ENCODE measurements at regions not wholly inside any gene's neighbourhood (a gene's known extent, or its start where the extent isn't known, plus 50 kb on each side); places are given as distances from the start of the nearest gene placed in this dataset.

GRCh38 chr5:135279328-135279727, 119.7 kb downstream of the MACROH2A1 start:
- DNase-seq (ENCODE audit: low read depth in 2 of 2): no peak
- TF ChIP-seq CTCF (IDR thresholded peaks at IDR 0.05; ENCODE audit: low read depth, low read length): no peak
- H3K4me3 ChIP-seq (replicated peaks in 1 of 2; ENCODE audit: low read depth in 2 of 2, low read length in 2 of 2): no peak overlapping the region

- H3K4me3 ChIP-seq (replicated peaks in 1 of 2; ENCODE audit: low read depth in 2 of 2, low read length in 2 of 2): no peak overlapping the region
- no peak for DNase-seq (ENCODE audit: low read depth in 2 of 2)
- no peak for TF ChIP-seq CTCF (IDR thresholded peaks at IDR 0.05; ENCODE audit: low read depth, low read length)
These were observed 122.9 kb downstream of the MACROH2A1 start for GRCh38 chr5:135276151-135276550.

GRCh38 chr5:135273212-135273611, 125.8 kb downstream of the MACROH2A1 start:
- no peak overlapping the region for H3K4me3 ChIP-seq (replicated peaks in 1 of 2; ENCODE audit: low read depth in 2 of 2, low read length in 2 of 2)
- DNase-seq (ENCODE audit: low read depth in 2 of 2): no peak
- no peak for TF ChIP-seq CTCF (IDR thresholded peaks at IDR 0.05; ENCODE audit: low read depth, low read length)

- no peak for TF ChIP-seq CTCF (IDR thresholded peaks at IDR 0.05; ENCODE audit: low read depth, low read length)
- DNase-seq (ENCODE audit: low read depth in 2 of 2): no peak
- no peak overlapping the region for H3K4me3 ChIP-seq (replicated peaks in 1 of 2; ENCODE audit: low read depth in 2 of 2, low read length in 2 of 2)
These were observed 126.7 kb downstream of the MACROH2A1 start for GRCh38 chr5:135272311-135272805.

GRCh38 chr5:135271533-135272310, 127.3 kb downstream of the MACROH2A1 start:
- no peak for TF ChIP-seq CTCF (IDR thresholded peaks at IDR 0.05; ENCODE audit: low read depth, low read length)
- H3K4me3 ChIP-seq (replicated peaks in 1 of 2; ENCODE audit: low read depth in 2 of 2, low read length in 2 of 2): no peak overlapping the region
- DNase-seq (ENCODE audit: low read depth in 2 of 2): peak in 1 of 2 donors; percentile 44

GRCh38 chr5:135269931-135270421, 129.1 kb downstream of the MACROH2A1 start:
- peak in 1 of 2 donors; percentile 41 for DNase-seq (ENCODE audit: low read depth in 2 of 2)
- TF ChIP-seq CTCF (IDR thresholded peaks at IDR 0.05; ENCODE audit: low read depth, low read length): no peak
- no peak overlapping the region for H3K4me3 ChIP-seq (replicated peaks in 1 of 2; ENCODE audit: low read depth in 2 of 2, low read length in 2 of 2)

All from cardiac fibroblast (primary cell).